WERI-Rb-1 (cell line): ENCODE measurements at regions not wholly inside any gene's neighbourhood (a gene's known extent, or its start where the extent isn't known, plus 50 kb on each side); places are given as distances from the start of the nearest gene placed in this dataset.

Experiments used
- DNase-seq: peaks from one replicate; pipeline ENCODE4 v3.0.0-alpha.2; 2020
- H3K27ac ChIP-seq: fragments of 250-450 bp; sonication (Bioruptor Pico); 2 replicates; pipeline ENCODE4 v1.5.1; 2020; ENCODE audit warnings: mild to moderate bottlenecking, moderate library complexity
- H3K27me3 ChIP-seq: fragments of 250-450 bp; sonication (Bioruptor Pico); 2 replicates; pipeline ENCODE4 v1.5.1; 2021; ENCODE audit warnings: mild to moderate bottlenecking, low read depth, moderate library complexity; ENCODE audit not compliant: insufficient read depth, severe bottlenecking
- H3K36me3 ChIP-seq: fragments of 250-450 bp; sonication (Bioruptor Pico); 2 replicates; pipeline ENCODE4 v1.5.1; 2020; ENCODE audit warnings: mild to moderate bottlenecking, moderate library complexity
- H3K4me3 ChIP-seq: 2 replicates; pipeline ENCODE4 v1.5.1; 2011; ENCODE audit warnings: low read depth, mild to moderate bottlenecking, control low read depth, low read length
- H3K9me3 ChIP-seq: fragments of 250-450 bp; sonication (Bioruptor Pico); 2 replicates; pipeline ENCODE4 v1.5.1; 2021; ENCODE audit warnings: mild to moderate bottlenecking, moderate library complexity; ENCODE audit not compliant: severe bottlenecking
- CTCF ChIP-seq: IDR thresholded peaks from 2 replicates; pipeline ENCODE4 v1.5.1; 2011; ENCODE audit warnings: low read depth, mild to moderate bottlenecking, control low read depth, inconsistent platforms, low read length

- no peaks in the 10 kb centered on the region for H3K9me3 ChIP-seq
- TF ChIP-seq CTCF, result no peak
- no peak overlapping the region for H3K4me3 ChIP-seq
- H3K27me3 ChIP-seq, result no peaks in the 10 kb centered on the region
- no peak for DNase-seq
- no peak overlapping the region for H3K27ac ChIP-seq
- no peaks in the 10 kb centered on the region for H3K36me3 ChIP-seq
Observed at GRCh38 chr1:55861676-55862340, 646.6 kb upstream of the USP24 start.

DNA sequence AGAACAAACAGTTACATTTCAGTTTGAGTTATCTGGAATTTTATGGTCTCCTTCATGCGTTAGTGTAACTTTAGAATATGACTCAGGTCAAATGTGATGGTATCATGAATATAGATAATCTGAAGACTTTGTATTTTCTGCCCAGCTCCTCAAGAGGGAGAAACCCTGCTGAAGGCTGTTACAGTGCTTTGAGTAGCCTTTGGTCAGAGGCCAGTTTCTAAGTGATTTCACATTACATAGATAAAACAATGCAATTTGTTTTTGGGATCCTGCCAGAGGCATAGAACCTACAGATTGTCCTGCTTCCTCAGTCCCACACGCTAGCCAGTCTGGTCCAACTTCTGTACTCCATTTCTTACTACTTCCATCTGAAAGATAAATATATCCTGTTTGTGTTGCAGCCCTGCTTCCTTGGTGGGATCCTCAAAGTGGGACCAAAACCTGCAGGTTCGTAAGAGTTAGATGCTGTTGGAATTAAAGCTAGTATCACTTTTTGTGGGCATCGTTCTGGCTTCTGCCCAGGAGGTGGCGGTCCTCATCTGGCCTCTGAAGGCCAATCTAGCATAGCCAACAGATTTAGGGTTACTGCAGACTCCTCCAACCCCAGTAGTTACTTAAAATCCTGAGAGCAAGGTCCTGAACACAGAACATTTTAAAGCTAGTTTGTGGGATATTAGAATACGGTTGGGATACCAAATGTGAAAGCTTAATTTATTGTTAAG lies 645.8 kb upstream of the USP24 start:
- no peak for TF ChIP-seq CTCF
- no peak for DNase-seq
- no peaks in the 10 kb centered on the region for H3K36me3 ChIP-seq
- no peak overlapping the region for H3K27ac ChIP-seq
- no peaks in the 10 kb centered on the region for H3K27me3 ChIP-seq
- no peaks in the 10 kb centered on the region for H3K9me3 ChIP-seq
- H3K4me3 ChIP-seq, result no peak overlapping the region

GRCh38 chr1:55860326-55860725 lies 645.2 kb upstream of the USP24 start:
- Histone ChIP-seq H3K36me3 (no peaks in the 10 kb centered on the region), H3K27me3 (no peaks in the 10 kb centered on the region), H3K27ac (no peak overlapping the region), H3K4me3 (no peak overlapping the region), H3K9me3 (no peaks in the 10 kb centered on the region)
- DNase-seq, result no peak
- TF ChIP-seq CTCF, result no peak

DNA sequence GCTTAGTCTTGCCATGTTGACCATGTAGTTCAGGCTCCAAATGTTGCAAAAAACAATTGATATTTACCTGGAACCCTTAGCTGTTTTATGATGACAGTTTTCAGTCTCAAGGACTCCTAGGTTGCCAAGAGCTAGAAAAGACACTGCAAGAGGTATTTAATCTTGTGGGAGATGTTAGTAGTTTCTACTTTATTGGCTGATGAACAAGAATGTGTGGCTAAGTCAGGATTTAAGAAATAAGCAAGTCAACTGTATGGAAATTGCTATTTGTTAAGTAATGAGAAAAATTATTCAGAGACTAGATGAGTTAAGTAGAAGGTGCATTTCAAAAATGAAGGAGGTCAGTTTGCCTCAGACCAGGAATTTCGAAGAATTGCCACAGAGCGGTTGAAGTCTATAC lies 639.7 kb upstream of the USP24 start:
- DNase-seq, result no peak
- H3K27me3 ChIP-seq, result no peaks in the 10 kb centered on the region
- TF ChIP-seq CTCF, result no peak
- no peak overlapping the region for H3K27ac ChIP-seq
- H3K36me3 ChIP-seq, result no peaks in the 10 kb centered on the region
- no peak overlapping the region for H3K4me3 ChIP-seq
- H3K9me3 ChIP-seq, result no peaks in the 10 kb centered on the region

DNA sequence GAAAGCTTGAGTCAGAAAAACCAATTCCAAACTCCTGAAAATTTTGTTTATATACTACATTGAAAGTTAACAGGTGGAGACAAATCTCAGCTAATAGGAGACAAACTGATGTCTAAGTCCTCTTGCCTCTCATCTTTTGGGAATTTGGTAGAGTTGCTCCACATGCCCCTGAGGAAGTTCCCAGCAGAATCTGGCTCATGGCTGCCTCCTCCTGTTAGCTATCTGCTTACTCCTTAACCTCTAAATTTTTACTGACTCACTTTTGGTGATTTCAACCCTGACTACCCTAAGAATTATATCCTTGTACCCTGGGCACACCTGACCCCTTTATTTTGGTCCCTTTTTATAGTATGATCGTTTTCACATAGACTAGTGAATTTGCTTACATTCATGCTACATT lies 633.7 kb upstream of the USP24 start:
- Histone ChIP-seq H3K27me3 (no peaks in the 10 kb centered on the region), H3K4me3 (no peak overlapping the region), H3K36me3 (no peaks in the 10 kb centered on the region), H3K27ac (no peak overlapping the region), H3K9me3 (no peaks in the 10 kb centered on the region)
- TF ChIP-seq CTCF, result peak; percentile 24; the same call in 1 of the 2 replicates
- no peak for DNase-seq

- H3K36me3 ChIP-seq, result no peaks in the 10 kb centered on the region
- TF ChIP-seq CTCF, result no peak
- H3K4me3 ChIP-seq, result no peak overlapping the region
- H3K9me3 ChIP-seq, result no peaks in the 10 kb centered on the region
- no peaks in the 10 kb centered on the region for H3K27me3 ChIP-seq
- no peak for DNase-seq
- H3K27ac ChIP-seq, result no peak overlapping the region
Observed at GRCh38 chr1:55846051-55846450, 630.9 kb upstream of the USP24 start.
